ENCODE measurements at regions not wholly inside any gene's neighbourhood (a gene's known extent, or its start where the extent isn't known, plus 50 kb on each side); places are given as distances from the start of the nearest gene placed in this dataset.

DNA sequence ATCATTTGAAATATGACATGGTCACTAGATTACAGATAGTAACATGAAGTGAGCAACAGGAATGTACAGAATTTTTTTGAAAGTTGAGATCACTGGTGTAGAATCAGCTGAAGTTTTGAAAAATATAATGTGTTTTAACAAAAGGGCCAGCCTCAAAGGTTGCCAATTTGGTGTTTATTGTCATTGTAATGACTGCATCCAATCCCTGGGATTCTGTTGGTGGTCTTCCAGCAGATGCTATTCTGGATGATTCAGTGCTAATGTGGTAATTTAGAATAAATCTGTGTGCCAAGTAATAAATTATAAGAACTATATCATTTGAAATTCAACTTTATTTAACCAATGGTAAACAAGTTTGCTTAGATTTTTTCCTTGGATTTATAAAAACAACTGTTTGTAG lies 436.4 kb upstream of the PKN2 start:
- no peaks in the 10 kb centered on the region for H3K36me3 Mint-ChIP-seq
- Histone ChIP-seq H3K4me1 (ENCODE audit: control insufficient read depth in 2 of 2, insufficient read depth in 2 of 2, low read length in 2 of 2) (no peaks in the 10 kb centered on the region), H3K36me3 (ENCODE audit: control insufficient read depth in 2 of 3, insufficient read depth in 3 of 3, low read length in 3 of 3) (no peaks in the 10 kb centered on the region), H3K9me3 (ENCODE audit: control insufficient read depth in 2 of 3, low read length in 3 of 3) (no peaks in the 10 kb centered on the region), H3K27ac (ENCODE audit: low read depth, low read length) (no peak overlapping the region), H3K27me3 (ENCODE audit: control insufficient read depth in 2 of 2, insufficient read depth in 2 of 2, low read length in 2 of 2) (no peaks in the 10 kb centered on the region), H3K4me3 (ENCODE audit: low read length) (no peak overlapping the region)
- ATAC-seq: no peak
- no peaks in the 10 kb centered on the region for H3K4me1 Mint-ChIP-seq
- peaks cover 0 to 24% (median 4%) of the 10 kb centered on the region in 11 donors for H3K9me3 Mint-ChIP-seq
- CTCF ChIA-PET: no interaction called here
- H3K27me3 Mint-ChIP-seq: no peaks in the 10 kb centered on the region
- no peak overlapping the region for H3K27ac Mint-ChIP-seq
- intact Hi-C loops (cut with micrococcal nuclease): no loop called here
- POLR2A ChIA-PET: no interaction called here
- no peak overlapping the region for H3K4me3 Mint-ChIP-seq
- no peak for DNase-seq

DNA sequence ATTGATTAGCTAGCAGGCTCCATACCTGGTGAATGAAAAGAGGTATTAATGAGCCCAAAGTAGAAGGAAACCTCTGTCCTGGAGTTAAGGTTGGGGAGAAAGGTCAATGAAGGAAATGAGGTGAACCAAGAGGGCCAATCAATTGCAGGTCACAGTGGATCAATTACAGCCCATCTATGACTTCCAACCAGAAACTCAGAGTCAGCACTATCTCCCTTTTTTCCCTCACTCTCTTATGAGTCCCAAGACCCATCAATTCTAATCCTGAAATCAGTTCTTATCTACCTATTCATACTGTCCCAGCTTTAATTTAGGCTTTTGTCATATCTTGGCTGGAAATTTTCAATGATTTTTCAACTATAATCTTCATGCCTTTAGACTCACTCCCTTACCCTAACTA lies 433.2 kb upstream of the PKN2 start:
- peaks cover 0 to 5% (median 0%) of the 10 kb centered on the region in 5 donors for H3K27me3 Mint-ChIP-seq
- peaks cover 0 to 3% (median 0%) of the 10 kb centered on the region in 11 donors for H3K9me3 Mint-ChIP-seq
- CTCF ChIA-PET: interaction anchor here (0.6 kb wide), 1 partner anchor 72 kb away, joined by 3 read pairs; no protein-coding TSS in a partner anchor
- no peak for ATAC-seq
- H3K27ac Mint-ChIP-seq: no peak overlapping the region
- Histone ChIP-seq H3K4me3 (ENCODE audit: low read length) (no peak overlapping the region), H3K27ac (ENCODE audit: low read depth, low read length) (no peak overlapping the region), H3K9me3 (ENCODE audit: control insufficient read depth in 2 of 3, low read length in 3 of 3) (no peaks in the 10 kb centered on the region), H3K36me3 (ENCODE audit: control insufficient read depth in 2 of 3, insufficient read depth in 3 of 3, low read length in 3 of 3) (no peaks in the 10 kb centered on the region), H3K27me3 (ENCODE audit: control insufficient read depth in 2 of 2, insufficient read depth in 2 of 2, low read length in 2 of 2) (no peaks in the 10 kb centered on the region), H3K4me1 (ENCODE audit: control insufficient read depth in 2 of 2, insufficient read depth in 2 of 2, low read length in 2 of 2) (no peaks in the 10 kb centered on the region)
- H3K36me3 Mint-ChIP-seq: no peaks in the 10 kb centered on the region
- POLR2A ChIA-PET: no interaction called here
- intact Hi-C loops (cut with micrococcal nuclease): no loop called here
- H3K4me1 Mint-ChIP-seq: no peaks in the 10 kb centered on the region
- H3K4me3 Mint-ChIP-seq: no peak overlapping the region
- DNase-seq: no peak

DNA sequence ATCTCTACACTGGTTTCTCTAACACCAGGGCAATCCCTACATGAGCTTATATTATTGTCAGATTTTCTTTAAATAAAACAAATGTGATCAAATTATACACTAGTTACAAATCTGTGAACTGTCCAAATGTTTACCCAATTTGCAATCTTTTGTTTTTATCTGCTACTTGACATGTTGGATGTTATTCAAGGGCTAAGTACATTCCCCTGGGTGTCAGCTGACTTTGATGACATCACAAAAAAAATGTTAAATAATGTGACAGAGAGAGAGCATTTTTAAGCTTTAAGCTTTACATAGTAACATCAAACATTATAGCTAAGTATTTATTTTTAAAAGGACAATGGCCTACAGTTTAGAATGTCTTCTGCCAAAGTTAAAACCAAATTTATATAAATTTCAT lies 431.3 kb upstream of the PKN2 start:
- H3K27me3 Mint-ChIP-seq: peaks cover 0 to 5% (median 0%) of the 10 kb centered on the region in 5 donors

GRCh38 chr1:88265606-88266005 lies 418.5 kb upstream of the PKN2 start:
- no peaks in the 10 kb centered on the region for H3K27me3 ChIP-seq (ENCODE audit: control insufficient read depth in 2 of 2, insufficient read depth in 2 of 2, low read length in 2 of 2)
- DNase-seq (no peak), ATAC-seq (no peak)
- H3K9me3 Mint-ChIP-seq: peaks cover 0 to 3% (median 0%) of the 10 kb centered on the region in 11 donors
- peaks cover 0 to 9% (median 2%) of the 10 kb centered on the region in 5 donors for H3K27me3 Mint-ChIP-seq
- ChIA-PET POLR2A (no interaction called here), CTCF (no interaction called here)
- H3K4me1 Mint-ChIP-seq: no peaks in the 10 kb centered on the region
- H3K36me3 ChIP-seq (ENCODE audit: control insufficient read depth in 2 of 3, insufficient read depth in 3 of 3, low read length in 3 of 3): no peaks in the 10 kb centered on the region
- no peaks in the 10 kb centered on the region for H3K4me1 ChIP-seq (ENCODE audit: control insufficient read depth in 2 of 2, insufficient read depth in 2 of 2, low read length in 2 of 2)
- intact Hi-C loops (cut with micrococcal nuclease): no loop called here
- no peak overlapping the region for H3K27ac Mint-ChIP-seq
- no peak overlapping the region for H3K4me3 ChIP-seq (ENCODE audit: low read length)
- H3K36me3 Mint-ChIP-seq: no peaks in the 10 kb centered on the region
- no peak overlapping the region for H3K4me3 Mint-ChIP-seq
- H3K9me3 ChIP-seq (ENCODE audit: control insufficient read depth in 2 of 3, low read length in 3 of 3): no peaks in the 10 kb centered on the region
- H3K27ac ChIP-seq (ENCODE audit: low read depth, low read length): no peak overlapping the region

More for the DNA sequence above, 431.3 kb upstream of the PKN2 start:
- no peaks in the 10 kb centered on the region for H3K4me1 ChIP-seq (ENCODE audit: control insufficient read depth in 2 of 2, insufficient read depth in 2 of 2, low read length in 2 of 2)
- DNase-seq (no peak), ATAC-seq (no peak)
- H3K9me3 Mint-ChIP-seq: peaks cover 0 to 3% (median 0%) of the 10 kb centered on the region in 11 donors
- no peaks in the 10 kb centered on the region for H3K9me3 ChIP-seq (ENCODE audit: control insufficient read depth in 2 of 3, low read length in 3 of 3)
- H3K36me3 Mint-ChIP-seq: no peaks in the 10 kb centered on the region
- H3K4me3 Mint-ChIP-seq: no peak overlapping the region
- H3K27me3 ChIP-seq (ENCODE audit: control insufficient read depth in 2 of 2, insufficient read depth in 2 of 2, low read length in 2 of 2): no peaks in the 10 kb centered on the region
- no peaks in the 10 kb centered on the region for H3K36me3 ChIP-seq (ENCODE audit: control insufficient read depth in 2 of 3, insufficient read depth in 3 of 3, low read length in 3 of 3)
- no peak overlapping the region for H3K4me3 ChIP-seq (ENCODE audit: low read length)
- intact Hi-C loops (cut with micrococcal nuclease): no loop called here
- H3K27ac Mint-ChIP-seq: no peak overlapping the region
- H3K27ac ChIP-seq (ENCODE audit: low read depth, low read length): no peak overlapping the region
- H3K4me1 Mint-ChIP-seq: no peaks in the 10 kb centered on the region
- ChIA-PET CTCF (no interaction called here), POLR2A (no interaction called here)

DNA sequence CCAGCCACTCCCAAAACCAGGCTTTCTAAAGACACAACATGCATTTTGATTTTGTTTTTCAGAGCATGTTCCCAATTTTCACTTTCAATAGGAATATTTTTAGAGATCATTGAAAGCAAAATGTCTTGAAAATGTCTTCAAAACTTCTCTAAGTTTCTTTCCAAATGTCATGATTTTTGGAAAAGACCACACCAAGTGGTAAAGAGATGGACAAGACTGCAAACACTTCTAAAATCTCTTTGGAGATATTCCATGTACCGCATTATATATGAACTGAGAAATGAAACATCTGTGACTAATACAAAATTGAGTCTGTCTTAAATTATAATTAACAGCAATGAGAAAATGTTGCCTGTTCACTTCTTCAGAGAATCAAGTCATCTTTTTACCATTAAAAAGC lies 418.0 kb upstream of the PKN2 start:
- H3K27me3 Mint-ChIP-seq: peaks cover 0 to 9% (median 6%) of the 10 kb centered on the region in 5 donors
- Histone ChIP-seq H3K4me3 (ENCODE audit: low read length) (no peak overlapping the region), H3K4me1 (ENCODE audit: control insufficient read depth in 2 of 2, insufficient read depth in 2 of 2, low read length in 2 of 2) (no peaks in the 10 kb centered on the region), H3K36me3 (ENCODE audit: control insufficient read depth in 2 of 3, insufficient read depth in 3 of 3, low read length in 3 of 3) (no peaks in the 10 kb centered on the region), H3K27ac (ENCODE audit: low read depth, low read length) (no peak overlapping the region), H3K27me3 (ENCODE audit: control insufficient read depth in 2 of 2, insufficient read depth in 2 of 2, low read length in 2 of 2) (no peaks in the 10 kb centered on the region), H3K9me3 (ENCODE audit: control insufficient read depth in 2 of 3, low read length in 3 of 3) (no peaks in the 10 kb centered on the region)
- DNase-seq: no peak
- H3K4me1 Mint-ChIP-seq: no peaks in the 10 kb centered on the region
- no peak overlapping the region for H3K27ac Mint-ChIP-seq
- intact Hi-C loops (cut with micrococcal nuclease): no loop called here
- ChIA-PET POLR2A (no interaction called here), CTCF (no interaction called here)
- H3K36me3 Mint-ChIP-seq: no peaks in the 10 kb centered on the region
- no peak overlapping the region for H3K4me3 Mint-ChIP-seq
- no peaks in the 10 kb centered on the region for H3K9me3 Mint-ChIP-seq
- no peak for ATAC-seq

DNA sequence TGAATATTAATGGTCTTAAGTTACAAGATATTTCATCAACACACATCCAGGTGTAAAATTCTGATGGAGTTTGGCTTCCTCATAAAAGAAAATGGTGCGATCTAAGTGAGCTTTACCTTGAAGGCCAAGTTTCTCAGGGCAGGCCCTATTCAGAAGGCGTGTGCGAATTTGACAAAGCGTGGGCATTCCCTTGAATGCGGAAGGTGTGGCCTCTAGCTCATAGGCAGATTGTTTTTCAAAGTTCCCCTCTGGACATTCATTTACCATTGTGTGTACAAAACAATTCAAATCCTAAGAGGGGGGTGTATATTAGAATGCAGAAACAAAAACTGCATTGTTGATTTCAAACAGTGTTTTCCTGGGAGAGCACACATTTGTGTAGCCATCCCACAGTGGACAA lies 411.9 kb upstream of the PKN2 start:
- no peak for DNase-seq
- peaks cover 0 to 11% (median 0%) of the 10 kb centered on the region in 5 donors for H3K27me3 Mint-ChIP-seq
- POLR2A ChIA-PET: no interaction called here

GRCh38 chr1:88274431-88274830 lies 409.6 kb upstream of the PKN2 start:
- intact Hi-C loops (cut with micrococcal nuclease): no loop called here
- Mint-ChIP-seq H3K27me3 (peaks cover 0 to 11% (median 0%) of the 10 kb centered on the region in 5 donors), H3K4me3 (no peak overlapping the region), H3K9me3 (peaks cover 0 to 7% (median 3%) of the 10 kb centered on the region in 11 donors), H3K27ac (no peak overlapping the region), H3K4me1 (no peaks in the 10 kb centered on the region), H3K36me3 (no peaks in the 10 kb centered on the region)
- H3K27me3 ChIP-seq (ENCODE audit: control insufficient read depth in 2 of 2, insufficient read depth in 2 of 2, low read length in 2 of 2): no peaks in the 10 kb centered on the region
- H3K4me1 ChIP-seq (ENCODE audit: control insufficient read depth in 2 of 2, insufficient read depth in 2 of 2, low read length in 2 of 2): no peaks in the 10 kb centered on the region
- POLR2A ChIA-PET: no interaction called here
- ATAC-seq (no peak), DNase-seq (no peak)
- no peaks in the 10 kb centered on the region for H3K36me3 ChIP-seq (ENCODE audit: control insufficient read depth in 2 of 3, insufficient read depth in 3 of 3, low read length in 3 of 3)
- no peaks in the 10 kb centered on the region for H3K9me3 ChIP-seq (ENCODE audit: control insufficient read depth in 2 of 3, low read length in 3 of 3)
- CTCF ChIA-PET: no interaction called here
- H3K27ac ChIP-seq (ENCODE audit: low read depth, low read length): no peak overlapping the region
- no peak overlapping the region for H3K4me3 ChIP-seq (ENCODE audit: low read length)

More for the DNA sequence above, 411.9 kb upstream of the PKN2 start:
- no peaks in the 10 kb centered on the region for H3K27me3 ChIP-seq (ENCODE audit: control insufficient read depth in 2 of 2, insufficient read depth in 2 of 2, low read length in 2 of 2)
- Mint-ChIP-seq H3K4me1 (no peaks in the 10 kb centered on the region), H3K36me3 (no peaks in the 10 kb centered on the region), H3K4me3 (no peak overlapping the region), H3K27ac (no peak overlapping the region), H3K9me3 (no peaks in the 10 kb centered on the region)
- intact Hi-C loops (cut with micrococcal nuclease): no loop called here
- no peaks in the 10 kb centered on the region for H3K9me3 ChIP-seq (ENCODE audit: control insufficient read depth in 2 of 3, low read length in 3 of 3)
- H3K4me3 ChIP-seq (ENCODE audit: low read length): no peak overlapping the region
- no peaks in the 10 kb centered on the region for H3K4me1 ChIP-seq (ENCODE audit: control insufficient read depth in 2 of 2, insufficient read depth in 2 of 2, low read length in 2 of 2)
- no peak for ATAC-seq
- CTCF ChIA-PET: no interaction called here
- no peaks in the 10 kb centered on the region for H3K36me3 ChIP-seq (ENCODE audit: control insufficient read depth in 2 of 3, insufficient read depth in 3 of 3, low read length in 3 of 3)
- no peak overlapping the region for H3K27ac ChIP-seq (ENCODE audit: low read depth, low read length)
